ENCODE measurements at regions not wholly inside any gene's neighbourhood (a gene's known extent, or its start where the extent isn't known, plus 50 kb on each side); places are given as distances from the start of the nearest gene placed in this dataset.
"Not testable (repeated sequence)": the region's sequence is repeated elsewhere in the genome, so short reads cannot be mapped to it uniquely, and the experiment has no call there.

GRCh38 chr6:19562468-19562867, 274.7 kb upstream of the ID4 start:
- TF ChIP-seq CTCF (conservative IDR thresholded peaks at IDR 0.05), result no peak
- H3K36me3 Mint-ChIP-seq (ENCODE audit: low read depth), result peaks cover 3% of the 10 kb centered on the region
- no peaks in the 10 kb centered on the region for H3K27me3 Mint-ChIP-seq (ENCODE audit: low read depth)
- DNase-seq (ENCODE audit: low read depth, low spot score), result no peak
- H3K9me3 Mint-ChIP-seq, result peaks cover 3% of the 10 kb centered on the region
- no peak overlapping the region for H3K4me3 Mint-ChIP-seq
- peaks cover 5% of the 10 kb centered on the region for H3K4me1 Mint-ChIP-seq
- no peak overlapping the region for H3K27ac Mint-ChIP-seq (ENCODE audit: unreplicated experiment)

- H3K4me1 Mint-ChIP-seq, result no peaks in the 10 kb centered on the region
- no peak for DNase-seq (ENCODE audit: low read depth, low spot score)
Measured at GRCh38 chr6:19569563-19569962, 267.6 kb upstream of the ID4 start.

GRCh38 chr6:19571176-19571575, 266.0 kb upstream of the ID4 start:
- Mint-ChIP-seq H3K27ac (ENCODE audit: unreplicated experiment) (no peak overlapping the region), H3K4me1 (no peaks in the 10 kb centered on the region), H3K36me3 (ENCODE audit: low read depth) (peaks cover 4% of the 10 kb centered on the region), H3K9me3 (peaks cover 5% of the 10 kb centered on the region), H3K4me3 (no peak overlapping the region), H3K27me3 (ENCODE audit: low read depth) (no peaks in the 10 kb centered on the region)
- no peak for DNase-seq (ENCODE audit: low read depth, low spot score)
- TF ChIP-seq CTCF (conservative IDR thresholded peaks at IDR 0.05), result no peak

More at GRCh38 chr6:19569563-19569962, 267.6 kb upstream of the ID4 start:
- Mint-ChIP-seq H3K27me3 (ENCODE audit: low read depth) (no peaks in the 10 kb centered on the region), H3K36me3 (ENCODE audit: low read depth) (peaks cover 4% of the 10 kb centered on the region), H3K9me3 (peaks cover 5% of the 10 kb centered on the region), H3K4me3 (no peak overlapping the region), H3K27ac (ENCODE audit: unreplicated experiment) (no peak overlapping the region)
- TF ChIP-seq CTCF (conservative IDR thresholded peaks at IDR 0.05), result no peak

- H3K4me3 Mint-ChIP-seq, result no peak overlapping the region
- no peak overlapping the region for H3K27ac Mint-ChIP-seq (ENCODE audit: unreplicated experiment)
- TF ChIP-seq CTCF (conservative IDR thresholded peaks at IDR 0.05), result no peak
Measured at GRCh38 chr6:19578481-19578880, 258.7 kb upstream of the ID4 start.

GRCh38 chr6:19584207-19584606, 253.0 kb upstream of the ID4 start:
- not testable (repeated sequence) for H3K9me3 Mint-ChIP-seq; H3K4me1 Mint-ChIP-seq; H3K27me3 Mint-ChIP-seq (ENCODE audit: low read depth); DNase-seq (ENCODE audit: low read depth, low spot score); H3K4me3 Mint-ChIP-seq; H3K36me3 Mint-ChIP-seq (ENCODE audit: low read depth)
- peak overlapping the region; percentile 29 for H3K27ac Mint-ChIP-seq (ENCODE audit: unreplicated experiment)

More at GRCh38 chr6:19578481-19578880, 258.7 kb upstream of the ID4 start:
- H3K27me3 Mint-ChIP-seq (ENCODE audit: low read depth), result no peaks in the 10 kb centered on the region
- H3K9me3 Mint-ChIP-seq, result peaks cover 11% of the 10 kb centered on the region
- no peaks in the 10 kb centered on the region for H3K4me1 Mint-ChIP-seq
- no peak for DNase-seq (ENCODE audit: low read depth, low spot score)
- H3K36me3 Mint-ChIP-seq (ENCODE audit: low read depth), result peaks cover 8% of the 10 kb centered on the region

GRCh38 chr6:19587238-19587942, 249.8 kb upstream of the ID4 start:
- Mint-ChIP-seq H3K4me1 (no peaks in the 10 kb centered on the region), H3K27me3 (ENCODE audit: low read depth) (no peaks in the 10 kb centered on the region), H3K4me3 (no peak overlapping the region), H3K27ac (ENCODE audit: unreplicated experiment) (no peak overlapping the region), H3K36me3 (ENCODE audit: low read depth) (no peaks in the 10 kb centered on the region), H3K9me3 (peaks cover 5% of the 10 kb centered on the region)
- TF ChIP-seq CTCF (conservative IDR thresholded peaks at IDR 0.05), result no peak
- DNase-seq (ENCODE audit: low read depth, low spot score), result no peak

Data from neural crest cell (in vitro differentiated cells).